HG03521 (cell line): ENCODE measurements at regions not wholly inside any gene's neighbourhood (a gene's known extent, or its start where the extent isn't known, plus 50 kb on each side); places are given as distances from the start of the nearest gene placed in this dataset.

Experiments
- ATAC-seq: cut with Tn5 transposase; IDR thresholded peaks from one replicate; pipeline ENCODE4 v1.9.1; 2021; ENCODE audit warnings: mild to moderate bottlenecking, moderate library complexity; ENCODE audit not compliant: unreplicated experiment

- ATAC-seq, result no peak
Observed at GRCh38 chr11:130816546-130817329, 99.5 kb downstream of the SNX19 start.

- ATAC-seq, result no peak
Observed at GRCh38 chr11:130817330-130817944, 98.8 kb downstream of the SNX19 start.

- no peak for ATAC-seq
Observed at GRCh38 chr11:130819625-130820024, 96.7 kb downstream of the SNX19 start.
